HCT116 (cell line): ENCODE measurements at regions not wholly inside any gene's neighbourhood (a gene's known extent, or its start where the extent isn't known, plus 50 kb on each side); places are given as distances from the start of the nearest gene placed in this dataset.

Source experiments
- ATAC-seq: fragments of 200-7000 bp; cut with Tn5 transposase; 2 replicates; pipeline ENCODE4 v1.9.1; 2020; ENCODE audit warnings: mild to moderate bottlenecking, moderate library complexity
- BruUV-seq: library from RNA; stranded (reverse); fragments of 400-500 nt; replicated peaks from 2 replicates; lab custom pipeline; 2021; lab: Mats Ljungman, UMichigan
- CTCF ChIA-PET: fragments of 300-600 bp; sonication (Branson Sonifier 250); formaldehyde crosslinking; loops from one replicate; lab custom pipeline; 2021; ENCODE audit warnings: antibody characterized with exemption; lab: Charles Lee
- POLR2A ChIA-PET: fragments of 300-600, 350-600 bp; sonication (Branson Sonifier 250); formaldehyde crosslinking; loops from one replicate; lab custom pipeline; 2021; ENCODE audit warnings: antibody characterized with exemption; lab: Charles Lee
- RAD21 ChIA-PET, 2 experiments: fragments of 300-600 bp; sonication (Branson Sonifier 250); formaldehyde crosslinking; loops; one replicate each; lab custom pipeline; 2023; ENCODE audit warnings: low total read pairs in 2 of 2; ENCODE audit not compliant: uncharacterized antibody in 2 of 2, unreplicated experiment in 2 of 2, low non-redundant PET in 1 of 2; lab: Charles Lee
- DNase-seq: peaks from one replicate; pipeline ENCODE4 v3.0.0-alpha.2; 2010; ENCODE audit warnings: low read depth, low spot score
- H2AFZ ChIP-seq: fragments of 200-600 bp; shearing (Covaris generic), sonication (generic); 2 replicates; pipeline ENCODE4 v1.6.1; 2017; ENCODE audit warnings: low read depth, mixed run types, mixed read lengths, antibody characterized with exemption, low read length; ENCODE audit not compliant: poor library complexity, severe bottlenecking
- H3K27ac ChIP-seq: 2 replicates; pipeline ENCODE4 v1.5.1; 2012; ENCODE audit warnings: low read depth, low read length
- H3K27me3 ChIP-seq: fragments of 200-600 bp; sonication (generic); 2 replicates; pipeline ENCODE4 v1.6.1; 2016; ENCODE audit warnings: mixed run types, low read length, mixed read lengths; ENCODE audit not compliant: insufficient read depth
- H3K36me3 ChIP-seq, 2 experiments: fragments of 200-500 bp in 1 of 2; fragments of 200-600 bp in 1 of 2; sonication (Bioruptor generic) in 1 of 2; sonication (generic) in 1 of 2; 2 replicates each; pipeline versions ENCODE4 v1.5.1 to v1.6.1; 2014 to 2016; ENCODE audit warnings: low read length in 2 of 2, inconsistent platforms in 1 of 2, mixed read lengths in 1 of 2, mixed run types in 1 of 2; ENCODE audit not compliant: insufficient read depth in 2 of 2, control insufficient read depth in 1 of 2
- H3K4me1 ChIP-seq, 2 experiments: fragments of 200-600 bp in 1 of 2; sonication (generic) in 1 of 2; 2 replicates each; pipeline versions ENCODE4 v1.5.1 to v1.6.1; 2012 to 2017; ENCODE audit warnings: low read length in 2 of 2, inconsistent platforms in 1 of 2, mild to moderate bottlenecking in 1 of 2, mixed read lengths in 1 of 2, mixed run types in 1 of 2, moderate library complexity in 1 of 2; ENCODE audit not compliant: insufficient read depth in 2 of 2, control insufficient read depth in 1 of 2
- H3K4me2 ChIP-seq: fragments of 200-600 bp; sonication (generic); 2 replicates; pipeline ENCODE4 v1.6.1; 2017; ENCODE audit warnings: mixed run types, low read length, mixed read lengths
- H3K4me3 ChIP-seq, 2 experiments: fragments of 200-600 bp in 1 of 2; sonication (generic) in 1 of 2; replicated peaks in 1 of 2; 2 replicates each; pipeline ENCODE4 v1.5.1; 2011 to 2016; ENCODE audit warnings: low read length in 2 of 2, control low read depth in 1 of 2, low read depth in 1 of 2, mild to moderate bottlenecking in 1 of 2, mixed read lengths in 1 of 2, mixed run types in 1 of 2
- H3K79me2 ChIP-seq: fragments of 200-600 bp; sonication (generic); 2 replicates; pipeline ENCODE4 v1.6.1; 2017; ENCODE audit warnings: mild to moderate bottlenecking, mixed run types, low read length, moderate library complexity, mixed read lengths; ENCODE audit not compliant: insufficient read depth
- H3K9ac ChIP-seq: fragments of 200-600 bp; sonication (generic); 2 replicates; pipeline ENCODE4 v1.6.1; 2016; ENCODE audit warnings: low read length, mixed read lengths
- H3K9me2 ChIP-seq: fragments of 200-600 bp; sonication (generic), shearing (Covaris generic); 2 replicates; pipeline ENCODE4 v1.6.1; 2017; ENCODE audit warnings: mixed run types, mild to moderate bottlenecking, moderate library complexity; ENCODE audit not compliant: insufficient read depth
- H3K9me3 ChIP-seq, 2 experiments: fragments of 200-500 bp in 1 of 2; fragments of 200-600 bp in 1 of 2; sonication (Bioruptor generic) in 1 of 2; sonication (generic) in 1 of 2; 2 replicates each; pipeline ENCODE4 v1.6.1; 2014 to 2017; ENCODE audit warnings: low read length in 2 of 2, mixed read lengths in 2 of 2, inconsistent platforms in 1 of 2, low read depth in 1 of 2, mild to moderate bottlenecking in 1 of 2, mixed run types in 1 of 2, moderate library complexity in 1 of 2; ENCODE audit not compliant: control insufficient read depth in 1 of 2, insufficient read depth in 1 of 2
- H4K20me1 ChIP-seq: fragments of 200-600 bp; sonication (generic), shearing (Covaris generic); 2 replicates; pipeline ENCODE4 v1.6.1; 2017; ENCODE audit warnings: mixed run types, mild to moderate bottlenecking, moderate library complexity; ENCODE audit not compliant: insufficient read depth
- CBX3 ChIP-seq: IDR thresholded peaks from 2 replicates; pipeline ENCODE4 v1.6.1; 2012; ENCODE audit warnings: low read depth
- CEBPB ChIP-seq: IDR thresholded peaks from 2 replicates; pipeline ENCODE4 v1.6.1; 2012; ENCODE audit warnings: low read depth
- ELF1 ChIP-seq: IDR thresholded peaks from 2 replicates; pipeline ENCODE4 v1.6.1; 2012; ENCODE audit warnings: low read depth, borderline replicate concordance
- EZH2 ChIP-seq: fragments of 200-600 bp; sonication (generic); IDR thresholded peaks from 2 replicates; pipeline ENCODE4 v1.6.1; 2017; ENCODE audit warnings: antibody characterized with exemption, mixed run types
- FOSL1 ChIP-seq: IDR thresholded peaks from 2 replicates; pipeline ENCODE4 v1.6.1; 2012; ENCODE audit warnings: low read depth
- JUND ChIP-seq: IDR thresholded peaks from 2 replicates; pipeline ENCODE4 v1.6.1; 2012
- POLR2A ChIP-seq: IDR thresholded peaks from 2 replicates; pipeline ENCODE4 v1.7.0; 2011; ENCODE audit warnings: borderline replicate concordance; ENCODE audit not compliant: insufficient read depth, insufficient read length; ENCODE audit errors: extremely low read depth
- POLR2AphosphoS5 ChIP-seq: IDR thresholded peaks from 2 replicates; pipeline ENCODE4 v1.6.1; 2011; ENCODE audit warnings: mild to moderate bottlenecking, low read depth, low read length, moderate library complexity
- SRF ChIP-seq: IDR thresholded peaks from 2 replicates; pipeline ENCODE4 v1.6.1; 2012; ENCODE audit warnings: low read depth
- TCF7L2 ChIP-seq: IDR thresholded peaks from 2 replicates; pipeline ENCODE4 v1.7.0; 2011; ENCODE audit warnings: borderline replicate concordance, inconsistent platforms; ENCODE audit not compliant: insufficient read depth, insufficient read length; ENCODE audit errors: extremely low read depth
- ZNF274 ChIP-seq: fragments of 200-500 bp; sonication (Bioruptor generic); IDR thresholded peaks from 2 replicates; pipeline ENCODE4 v1.6.1; 2014; ENCODE audit warnings: mild to moderate bottlenecking, low read depth, low read length, inconsistent platforms
- intact Hi-C: fragments of 100-400 bp; cut with micrococcal nuclease; formaldehyde crosslinking; loops from 2 replicates; pipeline ENCODE4 v1.10.0; 2022
- TF ChIP-seq, protein P1 (sequence below): IDR thresholded peaks from 2 replicates; pipeline ENCODE4 v1.6.1; 2011; ENCODE audit warnings: mild to moderate bottlenecking, low read length, moderate library complexity; ENCODE audit not compliant: insufficient replicate concordance; ENCODE audit errors: extremely low read depth
- TF ChIP-seq, protein P2 (sequence below): IDR thresholded peaks from 2 replicates; pipeline ENCODE4 v1.6.1; 2012; ENCODE audit warnings: low read depth

DNA sequence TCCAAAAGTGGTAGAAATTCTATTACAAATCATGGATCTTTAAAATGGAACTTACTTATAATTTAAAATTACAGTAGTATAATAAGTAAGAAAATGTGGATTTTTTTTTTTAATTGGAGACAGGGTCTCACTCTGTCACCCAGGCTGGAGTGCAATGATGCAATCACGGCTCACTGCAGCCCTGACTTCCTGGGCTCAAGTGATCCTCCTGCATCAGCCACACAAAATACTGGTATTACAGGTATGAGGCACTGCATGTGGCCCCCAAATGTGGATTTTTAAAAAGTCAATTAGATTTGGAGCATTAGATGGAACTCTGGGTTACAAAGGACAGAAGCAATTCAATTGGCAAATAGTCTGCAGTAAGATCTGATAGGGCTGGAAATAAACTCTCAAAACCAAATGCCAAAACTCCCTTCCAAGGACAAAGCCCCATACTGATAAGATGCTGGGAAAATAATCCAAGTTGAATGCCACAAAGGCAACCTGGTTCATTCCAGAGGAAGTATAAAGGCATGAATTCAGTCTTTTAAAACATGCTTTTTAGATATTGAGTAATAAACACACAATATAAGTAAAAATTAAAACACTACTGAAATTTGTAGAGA is 294.2 kb downstream of the ZNF248 start:
- H3K27me3 ChIP-seq = no peaks in the 10 kb centered on the region
- H3K4me1 ChIP-seq = no peaks in the 10 kb centered on the region
- DNase-seq = no peak
- H3K27ac ChIP-seq = no peak overlapping the region
- RAD21 ChIA-PET = no interaction called here
- no peaks in the 10 kb centered on the region for H3K79me2 ChIP-seq
- no peak overlapping the region for H3K9ac ChIP-seq
- BruUV-seq = no TSS peak
- TF ChIP-seq ZNF274 (no peak), POLR2AphosphoS5 (no peak), ELF1 (no peak), EZH2 (no peak), JUND (no peak), FOSL1 (no peak)
- TF ChIP-seq, protein P1, sequence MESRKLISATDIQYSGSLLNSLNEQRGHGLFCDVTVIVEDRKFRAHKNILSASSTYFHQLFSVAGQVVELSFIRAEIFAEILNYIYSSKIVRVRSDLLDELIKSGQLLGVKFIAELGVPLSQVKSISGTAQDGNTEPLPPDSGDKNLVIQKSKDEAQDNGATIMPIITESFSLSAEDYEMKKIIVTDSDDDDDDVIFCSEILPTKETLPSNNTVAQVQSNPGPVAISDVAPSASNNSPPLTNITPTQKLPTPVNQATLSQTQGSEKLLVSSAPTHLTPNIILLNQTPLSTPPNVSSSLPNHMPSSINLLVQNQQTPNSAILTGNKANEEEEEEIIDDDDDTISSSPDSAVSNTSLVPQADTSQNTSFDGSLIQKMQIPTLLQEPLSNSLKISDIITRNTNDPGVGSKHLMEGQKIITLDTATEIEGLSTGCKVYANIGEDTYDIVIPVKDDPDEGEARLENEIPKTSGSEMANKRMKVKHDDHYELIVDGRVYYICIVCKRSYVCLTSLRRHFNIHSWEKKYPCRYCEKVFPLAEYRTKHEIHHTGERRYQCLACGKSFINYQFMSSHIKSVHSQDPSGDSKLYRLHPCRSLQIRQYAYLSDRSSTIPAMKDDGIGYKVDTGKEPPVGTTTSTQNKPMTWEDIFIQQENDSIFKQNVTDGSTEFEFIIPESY = no peak
- TF ChIP-seq, all 23 proteins: peak for 0
- H3K4me3 ChIP-seq = no peak overlapping the region
- no peaks in the 10 kb centered on the region; a peak in 1 of 4 replicates for H3K9me3 ChIP-seq
- H3K36me3 ChIP-seq = no peaks in the 10 kb centered on the region
- ChIA-PET CTCF (no interaction called here), POLR2A (no interaction called here)
- intact Hi-C loops = no loop called here
- no peak overlapping the region for H2AFZ ChIP-seq
- no peaks in the 10 kb centered on the region for H3K9me2 ChIP-seq
- no peaks in the 10 kb centered on the region for H4K20me1 ChIP-seq
- no peak for ATAC-seq
- H3K4me2 ChIP-seq = no peak overlapping the region

DNA sequence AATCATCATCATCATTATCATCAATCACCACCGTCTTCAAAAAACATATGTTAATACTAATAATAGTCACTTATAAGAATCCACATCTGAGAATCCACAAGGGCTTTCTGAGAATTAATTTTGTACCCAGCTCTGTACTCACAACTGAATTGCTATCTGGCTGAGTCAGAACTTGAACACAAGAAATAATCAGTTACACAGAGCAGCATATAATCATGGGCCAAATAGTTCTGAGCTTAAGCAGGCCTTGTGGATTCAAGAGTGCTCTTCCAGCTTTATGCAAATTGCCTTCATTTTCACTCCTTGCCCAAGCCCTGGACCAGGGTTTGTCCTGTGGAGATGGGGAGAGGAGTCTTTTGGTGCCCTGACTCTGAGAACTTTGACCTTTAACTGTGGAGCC is 304.5 kb downstream of the ZNF248 start:
- intact Hi-C loops = no loop called here
- Histone ChIP-seq H2AFZ (no peak overlapping the region), H3K4me3 (no peak overlapping the region), H3K4me2 (no peak overlapping the region), H3K9me3 (peaks cover 3 to 5% of the 10 kb centered on the region in 2 experiments; a peak in 2 of 4 replicates), H3K36me3 (no peaks in the 10 kb centered on the region), H4K20me1 (no peaks in the 10 kb centered on the region), H3K79me2 (no peaks in the 10 kb centered on the region), H3K27ac (no peak overlapping the region), H3K9ac (no peak overlapping the region), H3K9me2 (no peaks in the 10 kb centered on the region), H3K27me3 (no peaks in the 10 kb centered on the region), H3K4me1 (no peaks in the 10 kb centered on the region)
- ATAC-seq (no peak), DNase-seq (no peak)
- ChIA-PET POLR2A (no interaction called here), RAD21 (no interaction called here), CTCF (no interaction called here)
- TF ChIP-seq CEBPB (no peak), EZH2 (no peak), JUND (no peak), CBX3 (no peak), SRF (no peak), POLR2A (no peak), TCF7L2 (no peak)
- TF ChIP-seq, protein P2, sequence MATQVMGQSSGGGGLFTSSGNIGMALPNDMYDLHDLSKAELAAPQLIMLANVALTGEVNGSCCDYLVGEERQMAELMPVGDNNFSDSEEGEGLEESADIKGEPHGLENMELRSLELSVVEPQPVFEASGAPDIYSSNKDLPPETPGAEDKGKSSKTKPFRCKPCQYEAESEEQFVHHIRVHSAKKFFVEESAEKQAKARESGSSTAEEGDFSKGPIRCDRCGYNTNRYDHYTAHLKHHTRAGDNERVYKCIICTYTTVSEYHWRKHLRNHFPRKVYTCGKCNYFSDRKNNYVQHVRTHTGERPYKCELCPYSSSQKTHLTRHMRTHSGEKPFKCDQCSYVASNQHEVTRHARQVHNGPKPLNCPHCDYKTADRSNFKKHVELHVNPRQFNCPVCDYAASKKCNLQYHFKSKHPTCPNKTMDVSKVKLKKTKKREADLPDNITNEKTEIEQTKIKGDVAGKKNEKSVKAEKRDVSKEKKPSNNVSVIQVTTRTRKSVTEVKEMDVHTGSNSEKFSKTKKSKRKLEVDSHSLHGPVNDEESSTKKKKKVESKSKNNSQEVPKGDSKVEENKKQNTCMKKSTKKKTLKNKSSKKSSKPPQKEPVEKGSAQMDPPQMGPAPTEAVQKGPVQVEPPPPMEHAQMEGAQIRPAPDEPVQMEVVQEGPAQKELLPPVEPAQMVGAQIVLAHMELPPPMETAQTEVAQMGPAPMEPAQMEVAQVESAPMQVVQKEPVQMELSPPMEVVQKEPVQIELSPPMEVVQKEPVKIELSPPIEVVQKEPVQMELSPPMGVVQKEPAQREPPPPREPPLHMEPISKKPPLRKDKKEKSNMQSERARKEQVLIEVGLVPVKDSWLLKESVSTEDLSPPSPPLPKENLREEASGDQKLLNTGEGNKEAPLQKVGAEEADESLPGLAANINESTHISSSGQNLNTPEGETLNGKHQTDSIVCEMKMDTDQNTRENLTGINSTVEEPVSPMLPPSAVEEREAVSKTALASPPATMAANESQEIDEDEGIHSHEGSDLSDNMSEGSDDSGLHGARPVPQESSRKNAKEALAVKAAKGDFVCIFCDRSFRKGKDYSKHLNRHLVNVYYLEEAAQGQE = no peak
- BruUV-seq = no TSS peak
